H4 (cell line): ENCODE measurements at regions not wholly inside any gene's neighbourhood (a gene's known extent, or its start where the extent isn't known, plus 50 kb on each side); places are given as distances from the start of the nearest gene placed in this dataset.

Experiments used
- DNase-seq: peaks from one replicate; pipeline ENCODE4 v3.0.0-alpha.2; 2015; ENCODE audit warnings: low spot score

GRCh38 chr2:44825702-44826101 is 115.8 kb upstream of the SIX3 start:
- no peak for DNase-seq

DNA sequence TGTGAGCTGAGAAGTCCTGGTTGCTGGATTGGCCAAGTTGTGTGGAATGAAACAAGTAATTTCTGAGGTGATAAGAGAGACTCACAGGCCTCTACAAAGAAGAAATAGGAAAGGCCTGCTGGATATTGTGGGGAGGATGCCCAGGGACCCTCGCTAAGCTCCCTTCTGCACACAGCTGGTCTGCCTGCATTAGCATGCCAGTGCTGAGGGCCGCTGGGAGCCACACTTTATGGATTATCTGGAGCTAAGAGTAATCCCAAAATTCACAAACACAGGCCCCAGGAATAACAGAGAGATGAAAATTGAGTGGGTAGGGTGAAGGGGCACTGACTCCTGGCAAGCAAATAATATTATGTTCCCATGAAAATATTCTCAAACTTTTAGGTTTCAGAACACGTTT is 114.9 kb upstream of the SIX3 start:
- DNase-seq, result no peak

- DNase-seq, result no peak
These were observed 111.7 kb upstream of the SIX3 start for GRCh38 chr2:44829771-44830170.

DNA sequence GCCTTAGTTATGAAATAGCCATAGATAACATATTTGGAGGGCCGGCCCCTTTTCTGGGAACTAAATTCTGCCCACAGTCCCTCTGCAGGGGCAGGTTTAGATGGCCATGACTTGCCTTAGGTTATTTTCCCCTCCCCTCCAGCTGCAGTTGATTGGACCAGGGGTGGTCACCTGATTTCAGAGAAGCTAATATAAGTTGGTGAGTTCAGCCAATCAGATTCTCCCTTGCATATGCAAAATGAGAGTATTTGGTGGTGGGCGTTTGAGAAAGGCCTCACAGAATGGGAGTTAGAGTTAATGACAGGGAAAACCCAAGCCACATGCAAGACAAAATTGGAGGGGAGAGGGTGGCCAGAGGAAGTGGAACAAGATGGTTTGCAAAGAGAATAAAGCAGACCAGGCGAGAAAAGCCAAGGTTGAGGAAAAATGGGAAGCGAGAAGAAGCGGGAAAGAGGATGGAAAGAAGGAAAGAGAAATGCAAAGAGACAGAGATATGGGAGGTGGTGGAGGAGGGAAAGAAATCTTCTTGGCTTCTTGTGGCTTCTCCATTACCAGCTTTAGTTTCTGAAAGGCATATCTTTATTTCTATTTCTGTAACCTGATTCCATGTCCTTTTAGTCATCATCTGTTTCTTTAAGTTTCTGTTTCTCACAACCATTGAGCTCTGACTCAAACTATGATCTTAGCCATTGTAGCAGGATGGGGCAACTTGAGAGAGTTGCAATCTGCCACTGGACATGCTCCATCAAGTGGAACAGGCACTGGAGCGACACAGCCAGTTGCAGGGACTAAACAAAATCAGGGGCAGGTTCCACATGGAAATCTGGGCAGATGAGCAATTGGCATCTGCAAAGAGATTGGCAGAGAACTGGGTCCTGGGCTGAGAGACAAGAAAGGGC is 108.1 kb upstream of the SIX3 start:
- peak; percentile 13 for DNase-seq

GRCh38 chr2:44834656-44835055 is 106.8 kb upstream of the SIX3 start:
- DNase-seq, result no peak

GRCh38 chr2:44836174-44836573 is 105.3 kb upstream of the SIX3 start:
- no peak for DNase-seq

DNA sequence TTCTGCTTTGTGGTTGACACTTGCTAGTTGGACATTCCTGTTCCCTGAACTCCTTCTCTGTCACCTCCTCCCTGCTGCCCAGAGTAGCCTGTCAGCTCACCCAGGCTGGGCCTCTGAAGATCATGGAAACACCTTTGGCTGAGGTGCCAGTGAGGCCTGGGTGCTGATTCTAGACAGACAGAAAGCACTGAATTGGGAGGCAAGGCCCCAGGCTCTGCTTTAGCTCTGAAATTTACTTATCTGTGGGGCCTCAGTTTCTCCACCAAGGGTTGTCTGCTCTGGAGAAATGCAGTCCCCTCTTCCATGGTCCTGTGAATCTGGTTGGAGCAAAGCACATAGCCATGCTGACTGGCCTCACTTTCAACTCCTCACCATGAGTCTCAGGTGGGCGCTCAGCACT is 104.6 kb upstream of the SIX3 start:
- no peak for DNase-seq

- no peak for DNase-seq
These were observed 103.2 kb upstream of the SIX3 start for GRCh38 chr2:44838116-44838790.

- DNase-seq, result no peak
These were observed 102.1 kb upstream of the SIX3 start for GRCh38 chr2:44839370-44839769.

- DNase-seq, result no peak
These were observed 101.6 kb upstream of the SIX3 start for GRCh38 chr2:44839771-44840502.

DNA sequence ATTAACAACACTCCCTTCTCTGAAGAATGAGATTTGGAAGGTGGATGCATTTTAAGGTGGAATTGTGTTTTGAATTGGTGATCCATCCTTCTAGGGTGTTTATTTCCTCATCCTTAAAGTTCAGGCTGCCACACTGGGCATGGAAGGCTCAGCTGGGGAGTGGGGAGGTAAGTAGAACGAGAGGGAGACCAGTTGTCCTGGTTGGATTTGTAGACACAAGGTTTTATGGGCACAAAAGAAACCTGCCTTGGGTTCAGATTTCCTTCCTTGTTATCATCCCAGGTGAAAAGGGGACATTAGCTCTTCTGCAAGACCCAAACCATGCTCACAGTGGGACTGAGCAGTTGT is 101.0 kb upstream of the SIX3 start:
- no peak for DNase-seq

GRCh38 chr2:44843086-44843485 is 98.4 kb upstream of the SIX3 start:
- DNase-seq, result no peak

- no peak for DNase-seq
These were observed 97.7 kb upstream of the SIX3 start for GRCh38 chr2:44843641-44844310.

- no peak for DNase-seq
These were observed 96.7 kb upstream of the SIX3 start for GRCh38 chr2:44844651-44845270.

DNA sequence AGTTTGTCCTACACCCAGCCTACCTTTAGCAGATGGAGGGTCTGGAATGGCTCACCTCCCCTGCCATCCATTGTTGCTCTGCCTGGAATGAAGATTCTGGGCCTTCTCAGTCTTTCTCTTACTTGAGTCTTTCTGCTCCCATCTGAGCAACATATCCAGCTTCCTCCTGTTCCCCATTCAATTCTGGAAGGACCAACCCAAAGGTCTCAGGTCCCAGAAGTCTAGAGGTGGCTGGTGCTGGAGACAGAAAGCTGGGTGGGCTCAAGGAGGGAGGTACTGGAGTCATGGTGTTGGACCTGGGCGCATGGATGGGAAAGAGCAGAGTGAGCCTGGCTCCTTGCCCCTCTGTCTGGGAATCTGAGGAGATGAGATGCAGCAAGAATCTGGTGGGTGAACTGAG is 93.5 kb upstream of the SIX3 start:
- DNase-seq, result no peak

- DNase-seq, result no peak
These were observed 91.5 kb upstream of the SIX3 start for GRCh38 chr2:44850016-44850415.

DNA sequence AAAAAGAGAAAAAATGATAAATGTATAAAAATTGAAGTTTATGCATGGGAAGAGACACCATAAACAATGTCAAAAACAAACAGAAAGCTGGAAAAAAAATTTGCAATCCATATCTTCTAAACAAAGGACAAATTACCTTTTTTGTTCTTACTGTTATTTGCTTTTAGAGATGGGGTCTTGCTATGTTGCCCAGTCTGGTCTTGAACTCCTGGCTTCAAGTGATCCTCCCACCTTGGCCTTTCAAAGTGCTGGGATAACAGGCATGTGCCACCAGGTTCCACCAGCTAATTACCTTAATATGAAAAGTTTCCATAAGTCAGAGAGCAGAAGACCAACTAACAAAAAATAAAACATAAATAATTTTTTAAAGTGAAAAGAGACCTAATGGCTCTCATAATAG is 90.0 kb upstream of the SIX3 start:
- no peak for DNase-seq

GRCh38 chr2:44852594-44852993 is 88.9 kb upstream of the SIX3 start:
- DNase-seq, result no peak

DNA sequence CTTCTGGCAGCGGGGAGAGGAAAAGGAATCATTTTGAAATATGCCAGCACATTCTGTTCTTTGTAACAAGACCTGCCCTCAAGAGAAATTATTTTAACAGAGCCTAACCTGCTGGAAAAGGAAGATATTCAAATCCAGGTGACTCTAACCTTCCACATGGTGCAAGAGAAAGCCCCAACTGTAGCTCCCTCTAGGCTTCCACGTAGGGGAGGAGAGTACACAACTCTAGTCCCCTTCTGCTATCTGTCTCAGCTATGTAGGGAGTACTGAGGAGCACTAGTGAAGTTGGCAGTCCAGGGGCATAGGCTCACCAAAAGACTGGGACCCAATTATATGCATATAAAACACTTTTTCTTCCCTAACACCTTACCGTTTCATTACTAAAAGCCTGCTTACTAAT is 82.2 kb upstream of the SIX3 start:
- no peak for DNase-seq

GRCh38 chr2:44866152-44866551 is 75.3 kb upstream of the SIX3 start:
- DNase-seq, result no peak

GRCh38 chr2:44869761-44870160 is 71.7 kb upstream of the SIX3 start:
- no peak for DNase-seq

- DNase-seq, result no peak
These were observed 64.1 kb upstream of the SIX3 start for GRCh38 chr2:44877417-44877816.
